ENCODE measurements at regions not wholly inside any gene's neighbourhood (a gene's known extent, or its start where the extent isn't known, plus 50 kb on each side); places are given as distances from the start of the nearest gene placed in this dataset.
"Not testable (repeated sequence)": the region's sequence is repeated elsewhere in the genome, so short reads cannot be mapped to it uniquely, and the experiment has no call there.

DNA sequence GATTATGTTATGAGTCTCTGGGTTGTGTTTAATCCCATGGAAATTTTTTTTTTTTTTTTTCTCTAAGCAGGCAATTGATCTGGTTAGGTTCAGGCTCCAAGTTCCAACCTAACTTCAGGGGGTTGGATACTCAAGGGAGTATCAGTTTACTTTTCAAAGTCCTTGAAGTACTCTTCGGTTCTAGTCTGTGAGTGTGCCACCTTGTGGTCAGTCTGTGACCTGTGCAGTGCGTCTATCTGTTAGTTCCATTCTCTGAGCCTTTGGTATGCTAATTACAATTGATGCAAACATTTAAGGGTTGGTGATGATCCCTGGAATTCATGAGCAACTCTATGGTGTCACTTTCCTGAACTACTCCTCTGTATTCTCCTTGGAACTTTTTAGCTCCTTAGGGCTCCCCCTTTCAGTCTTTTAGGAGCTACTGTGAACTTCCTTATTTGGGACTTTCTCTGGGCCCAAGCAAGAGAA is 342.0 kb downstream of the SOX4 start:
- DNase-seq = no peak

GRCh38 chr6:21937466-21937865 is 343.9 kb downstream of the SOX4 start:
- no peak for DNase-seq

DNA sequence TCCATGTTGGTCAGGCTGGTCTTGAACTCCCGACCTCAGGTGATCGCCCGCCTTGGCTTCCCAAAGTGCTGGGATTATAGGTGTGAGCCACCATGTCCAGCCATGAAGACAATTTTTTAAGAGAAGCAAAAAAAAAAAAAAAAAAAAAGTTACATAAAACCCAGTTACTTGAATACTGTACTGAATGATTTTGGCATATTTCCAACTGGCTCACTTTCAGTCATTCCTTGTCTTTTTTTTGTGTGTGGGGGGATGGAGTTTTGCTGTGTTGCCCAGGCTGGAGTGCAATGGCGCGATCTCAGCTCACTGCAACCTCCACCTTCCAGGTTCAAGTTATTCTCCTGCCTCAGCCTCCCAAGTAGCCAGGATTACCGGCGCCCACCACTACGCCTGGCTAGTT is 345.5 kb downstream of the SOX4 start:
- not testable (repeated sequence) for DNase-seq

DNA sequence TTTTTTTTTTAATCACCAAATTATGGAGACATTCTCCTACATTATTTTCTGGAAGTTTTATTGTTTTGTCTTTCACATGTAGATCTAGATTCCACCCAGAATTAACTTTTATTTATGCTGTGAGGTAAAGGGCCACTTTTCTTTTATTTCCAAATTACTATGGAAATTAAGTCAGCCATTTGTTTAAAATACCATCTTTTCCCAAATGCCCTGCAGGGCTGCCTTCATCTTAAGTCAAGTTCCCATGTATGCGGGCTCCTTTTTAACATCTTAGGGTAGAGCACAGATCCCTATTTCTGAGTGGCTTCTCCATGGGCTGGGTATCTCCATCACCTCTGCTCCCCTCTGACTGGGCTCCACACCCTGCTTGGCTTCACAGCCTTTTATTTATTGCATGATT is 348.4 kb downstream of the SOX4 start:
- DNase-seq = no peak

DNA sequence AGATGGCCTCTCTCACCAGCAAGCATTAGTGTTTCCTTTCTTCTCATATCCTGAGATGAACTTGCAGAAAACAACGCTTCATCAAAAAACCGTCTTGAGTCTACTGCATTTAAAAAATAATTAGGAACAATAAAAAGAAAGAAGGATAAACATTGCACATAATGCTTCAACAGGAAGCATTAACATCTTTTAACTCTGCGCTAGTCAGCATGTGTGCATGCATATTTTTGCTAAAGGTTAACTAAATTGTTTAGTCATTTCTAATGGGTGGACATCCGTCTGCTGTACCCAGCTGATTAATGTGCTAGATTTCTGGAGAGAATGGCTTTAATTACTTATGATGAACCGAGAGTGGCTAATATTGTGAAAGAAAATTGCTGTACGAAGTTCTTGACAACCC is 349.3 kb downstream of the SOX4 start:
- DNase-seq = no peak

GRCh38 chr6:21946298-21946783 is 350.5 kb downstream of the PRL start:
- no peak for DNase-seq

DNA sequence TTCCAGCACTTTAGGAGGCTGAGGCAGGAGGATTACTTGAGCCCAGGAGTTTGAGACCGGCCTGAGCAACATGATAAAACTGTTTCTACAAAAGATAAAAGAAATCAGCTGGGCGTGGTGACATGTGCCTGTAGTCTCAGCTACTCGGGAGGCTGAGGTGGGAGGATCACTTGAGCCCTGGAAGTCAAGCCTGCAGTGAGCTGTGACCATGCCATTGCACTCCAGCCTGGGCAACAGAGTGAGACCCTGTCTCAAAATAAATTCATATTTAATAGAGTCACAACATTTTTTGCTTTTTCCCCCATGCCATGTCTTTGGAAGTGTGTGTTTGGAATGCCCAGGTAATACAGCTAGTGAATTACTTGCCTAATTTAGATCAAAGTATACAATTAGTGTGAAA is 349.6 kb downstream of the PRL start:
- not testable (repeated sequence) for DNase-seq

GRCh38 chr6:21947731-21948386 is 349.0 kb downstream of the PRL start:
- DNase-seq = no peak

- DNase-seq = peak; percentile 23
Observed at GRCh38 chr6:21949211-21949801, 347.5 kb downstream of the PRL start.

GRCh38 chr6:21952367-21952766 is 344.5 kb downstream of the PRL start:
- no peak for DNase-seq

- DNase-seq = peak; percentile 8
Observed at GRCh38 chr6:21953831-21954801, 342.7 kb downstream of the PRL start.

- DNase-seq = no peak
Observed at GRCh38 chr6:21955053-21955595, 341.7 kb downstream of the PRL start.

GRCh38 chr6:21955951-21956350 is 340.9 kb downstream of the PRL start:
- DNase-seq = no peak

DNA sequence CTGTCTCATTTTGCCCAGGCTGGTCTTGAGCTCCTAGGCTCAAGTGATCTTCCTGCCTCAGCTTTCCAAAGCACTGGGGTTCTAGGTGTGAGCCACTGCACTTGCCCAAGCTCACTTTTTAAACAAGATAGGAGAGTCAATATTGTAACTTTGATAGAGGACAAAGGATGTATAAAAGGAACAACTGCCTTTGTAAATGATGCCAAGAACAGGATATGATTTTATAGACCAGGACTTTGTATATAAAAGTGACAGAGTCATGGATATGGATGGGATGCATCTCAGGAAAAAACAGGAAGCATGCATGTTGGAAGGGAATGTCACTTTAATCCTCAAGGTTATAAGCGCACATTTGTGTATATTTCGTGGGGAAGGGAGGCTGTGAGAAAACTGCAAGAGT is 338.4 kb downstream of the PRL start:
- no peak for DNase-seq

- DNase-seq = no peak
Observed at GRCh38 chr6:21961226-21961625, 335.6 kb downstream of the PRL start.

- no peak for DNase-seq
Observed at GRCh38 chr6:21965016-21965415, 331.8 kb downstream of the PRL start.

- DNase-seq = no peak
Observed at GRCh38 chr6:21965953-21966539, 330.8 kb downstream of the PRL start.

- DNase-seq = no peak
Observed at GRCh38 chr6:21967056-21967974, 329.5 kb downstream of the PRL start.

- DNase-seq = no peak
Observed at GRCh38 chr6:21968411-21968810, 328.4 kb downstream of the PRL start.

GRCh38 chr6:21969192-21969591 is 327.6 kb downstream of the PRL start:
- no peak for DNase-seq

DNA sequence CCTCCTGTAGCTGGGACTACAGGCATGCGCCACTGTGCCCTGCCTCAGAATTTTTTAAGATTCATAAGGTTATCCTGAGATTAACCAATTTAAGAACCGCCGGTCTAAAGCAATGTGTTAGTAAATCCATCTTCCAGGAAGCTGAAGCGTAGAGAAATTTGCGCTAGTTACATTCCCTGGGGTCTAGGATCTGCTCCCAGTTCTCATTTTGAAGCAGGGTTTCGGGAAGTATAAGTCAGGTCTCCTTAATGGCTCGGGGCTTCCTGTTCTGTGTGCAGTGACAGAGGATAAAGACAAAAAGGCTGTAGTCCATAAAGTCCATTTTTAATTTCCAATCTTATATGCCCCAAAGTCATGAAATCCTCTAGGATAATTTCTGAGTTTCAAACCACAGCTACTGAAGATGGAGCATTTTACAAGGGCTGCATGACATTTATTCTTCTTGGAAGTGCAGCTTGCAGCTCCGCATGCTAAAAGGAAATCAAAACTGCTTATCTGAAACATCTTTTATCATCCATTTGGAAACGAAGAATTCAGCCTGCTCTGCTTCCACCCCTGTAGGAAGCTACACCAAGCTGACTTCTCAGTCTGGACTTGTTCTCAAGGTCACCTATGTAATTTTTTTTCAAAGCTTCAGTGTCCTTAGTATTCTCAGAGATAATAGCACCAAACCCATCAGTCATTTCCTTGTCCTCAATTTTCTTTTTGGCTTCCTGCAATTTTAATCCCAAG is 326.1 kb downstream of the PRL start:
- DNase-seq = no peak
